GM23338 (cell line): ENCODE measurements at regions not wholly inside any gene's neighbourhood (a gene's known extent, or its start where the extent isn't known, plus 50 kb on each side); places are given as distances from the start of the nearest gene placed in this dataset.

Experiments used
- ATAC-seq: fragments of 200-7000 bp; cut with Tn5 transposase; 3 replicates; pipeline ENCODE4 v1.9.1; 2020
- DNase-seq: peaks from one replicate; pipeline ENCODE4 v3.0.0-alpha.2; 2015; ENCODE audit warnings: low spot score
- H2AFZ ChIP-seq: fragments of 200-600 bp; sonication (generic); 2 replicates; pipeline ENCODE4 v1.8.0; 2016; ENCODE audit warnings: antibody characterized with exemption, mild to moderate bottlenecking, moderate library complexity
- H3F3A ChIP-seq: fragments of 200-600 bp; sonication (generic); replicated peaks from 2 replicates; pipeline ENCODE4 v1.8.0; 2017; ENCODE audit warnings: antibody characterized with exemption, mixed run types, low read depth
- H3K27ac ChIP-seq: fragments of 200-600 bp; sonication (generic); 2 replicates; pipeline ENCODE4 v1.6.1; 2016; ENCODE audit warnings: low read depth
- H3K27me3 ChIP-seq: fragments of 200-600 bp; sonication (generic); 2 replicates; pipeline ENCODE4 v1.8.0; 2016; ENCODE audit warnings: mild to moderate bottlenecking, mixed run types, moderate library complexity; ENCODE audit not compliant: insufficient read depth
- H3K36me3 ChIP-seq: fragments of 200-600 bp; sonication (generic); 2 replicates; pipeline ENCODE4 v1.8.0; 2016; ENCODE audit warnings: mild to moderate bottlenecking; ENCODE audit not compliant: insufficient read depth
- H3K4me1 ChIP-seq: fragments of 200-600 bp; sonication (generic); 2 replicates; pipeline ENCODE4 v1.8.0; 2016; ENCODE audit warnings: mild to moderate bottlenecking, moderate library complexity; ENCODE audit not compliant: insufficient read depth
- H3K4me2 ChIP-seq: fragments of 200-600 bp; sonication (generic); 2 replicates; pipeline ENCODE4 v1.7.1; 2017; ENCODE audit warnings: mixed run types
- H3K4me3 ChIP-seq: fragments of 200-600 bp; sonication (generic); 2 replicates; pipeline ENCODE4 v1.6.1; 2016; ENCODE audit warnings: mixed run types
- H3K79me2 ChIP-seq: fragments of 200-600 bp; sonication (generic); replicated peaks from 2 replicates; pipeline ENCODE4 v1.8.0; 2017; ENCODE audit warnings: mild to moderate bottlenecking; ENCODE audit not compliant: insufficient read depth
- H3K9me2 ChIP-seq: fragments of 200-600 bp; sonication (generic); 2 replicates; pipeline ENCODE4 v1.8.0; 2017; ENCODE audit not compliant: insufficient read depth
- H4K20me1 ChIP-seq: fragments of 200-600 bp; sonication (generic); replicated peaks from 2 replicates; pipeline ENCODE4 v1.8.0; 2017; ENCODE audit warnings: mild to moderate bottlenecking; ENCODE audit not compliant: insufficient read depth
- H3K27ac Mint-ChIP-seq: 2 replicates; pipeline ENCODE4 v1.8.0; 2020; ENCODE audit warnings: inconsistent platforms, mild to moderate bottlenecking, moderate library complexity, mixed read lengths
- H3K27me3 Mint-ChIP-seq: 3 replicates; pipeline ENCODE4 v1.8.0; 2022; ENCODE audit warnings: low read depth, mild to moderate bottlenecking, moderate library complexity, mixed read lengths, inconsistent platforms; ENCODE audit not compliant: insufficient read depth, poor library complexity
- H3K36me3 Mint-ChIP-seq: 3 replicates; pipeline ENCODE4 v1.8.0; 2021; ENCODE audit warnings: low read depth, mild to moderate bottlenecking, inconsistent platforms, moderate library complexity, mixed read lengths
- H3K4me1 Mint-ChIP-seq: 3 replicates; pipeline ENCODE4 v1.8.0; 2020; ENCODE audit warnings: mild to moderate bottlenecking, inconsistent platforms, mixed read lengths
- H3K4me3 Mint-ChIP-seq: 3 replicates; pipeline ENCODE4 v1.8.0; 2021; ENCODE audit warnings: moderate library complexity, mild to moderate bottlenecking, inconsistent platforms, mixed read lengths
- H3K9me3 Mint-ChIP-seq: 3 replicates; pipeline ENCODE4 v1.8.0; 2020; ENCODE audit warnings: moderate library complexity, mild to moderate bottlenecking, inconsistent platforms, mixed read lengths
- CREB1 ChIP-seq: fragments of 250-450 bp; sonication (Bioruptor Pico); IDR thresholded peaks from 2 replicates; pipeline ENCODE4 v1.5.0; 2020; ENCODE audit warnings: low read depth, mild to moderate bottlenecking, moderate library complexity
- EZH2 ChIP-seq: fragments of 200-600 bp; sonication (generic); IDR thresholded peaks from one replicate; pipeline ENCODE4 v1.8.0; 2017; ENCODE audit warnings: antibody characterized with exemption, mild to moderate bottlenecking, low read depth; ENCODE audit not compliant: unreplicated experiment
- EZH2phosphoT487 ChIP-seq: fragments of 200-600 bp; sonication (generic); IDR thresholded peaks from one replicate; pipeline ENCODE4 v1.8.1; 2018; ENCODE audit warnings: antibody characterized with exemption; ENCODE audit not compliant: unreplicated experiment
- JUNB ChIP-seq: IDR thresholded peaks from one replicate; pipeline ENCODE4 v1.6.1; 2016; ENCODE audit warnings: antibody characterized with exemption; ENCODE audit not compliant: unreplicated experiment
- NANOG ChIP-seq: IDR thresholded peaks from 2 replicates; pipeline ENCODE4 v1.6.1; 2016; ENCODE audit warnings: antibody characterized with exemption, borderline replicate concordance
- POLR2AphosphoS5 ChIP-seq: IDR thresholded peaks from 2 replicates; pipeline ENCODE4 v1.6.1; 2016; ENCODE audit warnings: antibody characterized with exemption, low read depth
- REST ChIP-seq: IDR thresholded peaks from one replicate; pipeline ENCODE4 v1.6.1; 2018; ENCODE audit warnings: antibody characterized with exemption; ENCODE audit not compliant: unreplicated experiment
- STAT1 ChIP-seq: IDR thresholded peaks from one replicate; pipeline ENCODE4 v1.6.1; 2016; ENCODE audit warnings: antibody characterized with exemption; ENCODE audit not compliant: unreplicated experiment
- ZNF114 ChIP-seq: fragments of 250-450 bp; sonication (Bioruptor Pico); IDR thresholded peaks from 2 replicates; pipeline ENCODE4 v1.5.0; 2020; ENCODE audit warnings: mild to moderate bottlenecking, moderate library complexity
- ZNF331 ChIP-seq: fragments of 250-450 bp; sonication (Bioruptor Pico); IDR thresholded peaks from 2 replicates; pipeline ENCODE4 v1.5.0; 2020; ENCODE audit warnings: low read depth, mild to moderate bottlenecking, moderate library complexity
- ZNF462 ChIP-seq: fragments of 250-450 bp; sonication (Bioruptor Pico); IDR thresholded peaks from 2 replicates; pipeline ENCODE4 v1.5.0; 2020; ENCODE audit warnings: mild to moderate bottlenecking, moderate library complexity
- TF ChIP-seq, protein P1 (sequence below), 2 experiments: fragments of 200-600 bp in 1 of 2; sonication (generic) in 1 of 2; conservative IDR thresholded peaks; 2 replicates each; pipeline versions ENCODE4 v1.5.1 to v1.6.1; 2016 to 2017; ENCODE audit warnings: antibody characterized with exemption in 2 of 2, low read depth in 2 of 2, mild to moderate bottlenecking in 2 of 2, moderate library complexity in 1 of 2
- TF ChIP-seq, protein P2 (sequence below): IDR thresholded peaks from 2 replicates; pipeline ENCODE4 v1.6.1; 2016; ENCODE audit warnings: antibody characterized with exemption

DNA sequence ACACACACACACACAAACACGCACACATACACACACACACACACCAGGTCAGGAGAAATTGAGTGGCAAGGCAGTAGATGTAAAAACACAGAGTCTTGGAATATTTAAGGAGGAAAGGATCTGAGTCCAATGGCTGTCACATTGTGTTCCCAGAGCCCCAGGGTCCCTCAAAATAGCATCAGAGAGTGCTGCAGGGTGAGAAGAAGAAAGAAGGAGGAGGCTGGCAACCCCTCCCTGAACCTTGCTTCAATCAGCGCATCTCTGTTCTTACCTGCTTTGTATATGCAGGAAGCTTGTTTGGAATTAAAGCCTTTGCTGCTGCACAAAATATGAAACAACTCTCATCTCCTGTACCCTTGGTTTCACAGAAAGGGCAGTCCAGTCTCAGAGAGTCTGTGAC lies 406.5 kb downstream of the MIAT start:
- Histone ChIP-seq H3K4me2 (no peak overlapping the region), H3K4me1 (no peaks in the 10 kb centered on the region), H3F3A (no peaks in the 10 kb centered on the region), H3K36me3 (no peaks in the 10 kb centered on the region), H3K27me3 (no peaks in the 10 kb centered on the region), H3K27ac (no peak overlapping the region), H3K9me2 (0 out of 2 replicates have a peak, but pooled peaks cover 7% of the 10 kb centered on the region), H4K20me1 (no peaks in the 10 kb centered on the region), H3K79me2 (no peaks in the 10 kb centered on the region), H3K4me3 (no peak overlapping the region), H2AFZ (no peak overlapping the region)
- Mint-ChIP-seq H3K36me3 (no peaks in the 10 kb centered on the region), H3K27me3 (peaks cover 4% of the 10 kb centered on the region), H3K4me1 (peaks cover 25% of the 10 kb centered on the region), H3K27ac (no peak overlapping the region), H3K4me3 (no peak overlapping the region), H3K9me3 (no peaks in the 10 kb centered on the region)
- TF ChIP-seq, protein P1, sequence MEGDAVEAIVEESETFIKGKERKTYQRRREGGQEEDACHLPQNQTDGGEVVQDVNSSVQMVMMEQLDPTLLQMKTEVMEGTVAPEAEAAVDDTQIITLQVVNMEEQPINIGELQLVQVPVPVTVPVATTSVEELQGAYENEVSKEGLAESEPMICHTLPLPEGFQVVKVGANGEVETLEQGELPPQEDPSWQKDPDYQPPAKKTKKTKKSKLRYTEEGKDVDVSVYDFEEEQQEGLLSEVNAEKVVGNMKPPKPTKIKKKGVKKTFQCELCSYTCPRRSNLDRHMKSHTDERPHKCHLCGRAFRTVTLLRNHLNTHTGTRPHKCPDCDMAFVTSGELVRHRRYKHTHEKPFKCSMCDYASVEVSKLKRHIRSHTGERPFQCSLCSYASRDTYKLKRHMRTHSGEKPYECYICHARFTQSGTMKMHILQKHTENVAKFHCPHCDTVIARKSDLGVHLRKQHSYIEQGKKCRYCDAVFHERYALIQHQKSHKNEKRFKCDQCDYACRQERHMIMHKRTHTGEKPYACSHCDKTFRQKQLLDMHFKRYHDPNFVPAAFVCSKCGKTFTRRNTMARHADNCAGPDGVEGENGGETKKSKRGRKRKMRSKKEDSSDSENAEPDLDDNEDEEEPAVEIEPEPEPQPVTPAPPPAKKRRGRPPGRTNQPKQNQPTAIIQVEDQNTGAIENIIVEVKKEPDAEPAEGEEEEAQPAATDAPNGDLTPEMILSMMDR (conservative IDR thresholded peaks at IDR 0.05; ENCODE audit: low read depth in 2 of 2), result no peak
- TF ChIP-seq CREB1 (CRISPR knock-in tag), result no peak
- no peak for TF ChIP-seq EZH2phosphoT487
- TF ChIP-seq JUNB, result no peak
- TF ChIP-seq, protein P2, sequence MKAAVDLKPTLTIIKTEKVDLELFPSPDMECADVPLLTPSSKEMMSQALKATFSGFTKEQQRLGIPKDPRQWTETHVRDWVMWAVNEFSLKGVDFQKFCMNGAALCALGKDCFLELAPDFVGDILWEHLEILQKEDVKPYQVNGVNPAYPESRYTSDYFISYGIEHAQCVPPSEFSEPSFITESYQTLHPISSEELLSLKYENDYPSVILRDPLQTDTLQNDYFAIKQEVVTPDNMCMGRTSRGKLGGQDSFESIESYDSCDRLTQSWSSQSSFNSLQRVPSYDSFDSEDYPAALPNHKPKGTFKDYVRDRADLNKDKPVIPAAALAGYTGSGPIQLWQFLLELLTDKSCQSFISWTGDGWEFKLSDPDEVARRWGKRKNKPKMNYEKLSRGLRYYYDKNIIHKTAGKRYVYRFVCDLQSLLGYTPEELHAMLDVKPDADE, result no peak
- no peak for TF ChIP-seq EZH2
- TF ChIP-seq ZNF114 (CRISPR knock-in tag), result no peak
- TF ChIP-seq ZNF331 (CRISPR knock-in tag), result no peak
- no peak for TF ChIP-seq REST
- no peak for TF ChIP-seq NANOG
- no peak for TF ChIP-seq ZNF462 (CRISPR knock-in tag)
- no peak for TF ChIP-seq STAT1
- no peak for TF ChIP-seq POLR2AphosphoS5
- no peak for DNase-seq
- no peak for ATAC-seq
